Thyroid gland (tissue), 4 donors: ENCODE measurements at regions not wholly inside any gene's neighbourhood (a gene's known extent, or its start where the extent isn't known, plus 50 kb on each side); places are given as distances from the start of the nearest gene placed in this dataset.

Experiments
- CTCF ChIP-seq, 6 experiments: fragments of 200-600 bp in 3 of 6; fragments of 450-650 bp in 3 of 6; sonication (generic) in 3 of 6; IDR thresholded peaks; one replicate each; pipeline ENCODE4 v1.5.1; 2016 to 2019; ENCODE audit warnings: antibody characterized with exemption in 6 of 6, mild to moderate bottlenecking in 2 of 6, inconsistent platforms in 1 of 6, moderate library complexity in 1 of 6
- POLR2A ChIP-seq, 2 donors: fragments of 450-650 bp; IDR thresholded peaks; one replicate each; pipeline ENCODE4 v1.6.1; 2017; ENCODE audit warnings: antibody characterized with exemption in 2 of 2, mild to moderate bottlenecking in 2 of 2, moderate library complexity in 1 of 2

- no peak for TF ChIP-seq POLR2A (IDR thresholded peaks at IDR 0.05)
- TF ChIP-seq CTCF (IDR thresholded peaks at IDR 0.05): no peak
Measured at GRCh38 chr1:219330001-219330400, 156.3 kb downstream of the LYPLAL1 start.
